Skeletal muscle tissue (tissue), 3 donors: ENCODE measurements at regions not wholly inside any gene's neighbourhood (a gene's known extent, or its start where the extent isn't known, plus 50 kb on each side); places are given as distances from the start of the nearest gene placed in this dataset.

Experiments
- H3K27ac ChIP-seq: one replicate; pipeline ENCODE4 v1.7.0; 2013; ENCODE audit warnings: mild to moderate bottlenecking, low read depth, low read length, inconsistent platforms
- H3K27me3 ChIP-seq, 3 donors: one replicate each; pipeline ENCODE4 v1.7.0; 2013; ENCODE audit warnings: low read length in 3 of 3; ENCODE audit not compliant: control insufficient read depth in 3 of 3, insufficient read depth in 3 of 3
- H3K36me3 ChIP-seq, 3 donors: one replicate each; pipeline ENCODE4 v1.7.0; 2013; ENCODE audit warnings: low read length in 3 of 3; ENCODE audit not compliant: control insufficient read depth in 3 of 3, insufficient read depth in 3 of 3
- H3K4me1 ChIP-seq, 3 donors: one replicate each; pipeline ENCODE4 v1.7.0; 2013; ENCODE audit warnings: low read length in 3 of 3, mild to moderate bottlenecking in 3 of 3; ENCODE audit not compliant: control insufficient read depth in 3 of 3, insufficient read depth in 3 of 3
- H3K4me3 ChIP-seq, 3 donors: one replicate each; pipeline ENCODE4 v1.7.0; 2013; ENCODE audit warnings: low read length in 3 of 3
- H3K9ac ChIP-seq, 3 donors: one replicate each; pipeline ENCODE4 v1.7.0; 2013; ENCODE audit warnings: low read length in 3 of 3, mild to moderate bottlenecking in 3 of 3, moderate library complexity in 2 of 3, low read depth in 1 of 3
- H3K9me3 ChIP-seq, 3 donors: one replicate each; pipeline ENCODE4 v1.7.0; 2013; ENCODE audit warnings: low read length in 3 of 3; ENCODE audit not compliant: control insufficient read depth in 3 of 3
- donor health status: Osteomylitis.

DNA sequence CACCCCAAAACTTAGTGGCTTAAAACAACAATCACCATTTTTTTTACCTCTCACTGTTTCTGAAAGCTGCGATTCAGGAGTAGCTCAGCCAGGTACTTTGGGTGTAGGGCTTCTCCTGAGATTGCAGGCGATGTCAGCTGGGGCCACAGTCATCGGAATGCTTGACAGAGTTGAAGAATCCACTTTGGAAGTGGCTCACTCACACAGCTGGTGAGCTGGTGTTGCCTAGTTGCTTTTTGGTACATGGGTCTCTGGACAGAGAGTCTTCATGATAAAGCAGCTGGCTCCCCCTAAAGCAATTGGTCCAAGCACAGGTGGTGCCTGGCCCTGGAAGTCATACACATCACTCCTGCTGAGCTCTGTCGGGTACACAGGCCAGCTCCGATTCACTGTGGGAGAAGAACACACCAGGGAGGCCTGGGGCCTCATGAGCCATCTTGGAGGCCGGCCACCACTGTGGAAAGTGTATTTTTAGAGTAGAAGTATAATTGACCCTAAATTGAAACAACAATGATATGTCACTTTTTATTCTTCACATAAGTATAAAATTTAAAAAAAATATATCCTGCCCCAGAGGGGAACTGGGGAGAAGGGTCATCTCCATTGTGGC is 75.2 kb upstream of the GALNT2 start:
- H3K4me3 ChIP-seq = no peak overlapping the region
- H3K9ac ChIP-seq = no peak overlapping the region
- peaks cover 8 to 28% (median 13%) of the 10 kb centered on the region in 3 donors for H3K4me1 ChIP-seq
- H3K9me3 ChIP-seq = no peaks in the 10 kb centered on the region
- H3K36me3 ChIP-seq = no peaks in the 10 kb centered on the region
- H3K27ac ChIP-seq = no peak overlapping the region
- peaks cover 0 to 3% (median 0%) of the 10 kb centered on the region in 3 donors for H3K27me3 ChIP-seq

DNA sequence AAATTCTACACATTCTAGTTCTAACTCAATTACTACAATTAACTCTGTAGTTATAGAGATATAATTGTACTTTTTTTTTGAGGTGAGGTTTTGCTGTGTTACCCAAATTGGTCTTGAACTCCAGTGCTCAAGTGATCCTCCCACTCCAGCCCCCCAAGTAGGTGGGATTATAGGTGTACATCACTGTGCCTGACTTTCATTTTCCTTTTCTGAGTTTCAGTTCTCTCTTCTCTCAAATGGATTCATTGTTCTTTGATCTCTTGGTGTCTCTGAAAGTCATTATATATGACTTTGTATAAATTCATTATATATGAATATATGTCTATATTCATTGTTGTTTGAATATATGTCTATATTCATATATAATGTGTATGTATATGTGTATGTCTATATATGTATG is 74.0 kb upstream of the GALNT2 start:
- H3K4me3 ChIP-seq = no peak overlapping the region
- H3K36me3 ChIP-seq = no peaks in the 10 kb centered on the region
- no peak overlapping the region for H3K9ac ChIP-seq
- no peak overlapping the region for H3K27ac ChIP-seq
- peaks cover 8 to 23% (median 13%) of the 10 kb centered on the region in 3 donors for H3K4me1 ChIP-seq
- H3K9me3 ChIP-seq = no peaks in the 10 kb centered on the region
- peaks cover 0 to 3% (median 0%) of the 10 kb centered on the region in 3 donors for H3K27me3 ChIP-seq

DNA sequence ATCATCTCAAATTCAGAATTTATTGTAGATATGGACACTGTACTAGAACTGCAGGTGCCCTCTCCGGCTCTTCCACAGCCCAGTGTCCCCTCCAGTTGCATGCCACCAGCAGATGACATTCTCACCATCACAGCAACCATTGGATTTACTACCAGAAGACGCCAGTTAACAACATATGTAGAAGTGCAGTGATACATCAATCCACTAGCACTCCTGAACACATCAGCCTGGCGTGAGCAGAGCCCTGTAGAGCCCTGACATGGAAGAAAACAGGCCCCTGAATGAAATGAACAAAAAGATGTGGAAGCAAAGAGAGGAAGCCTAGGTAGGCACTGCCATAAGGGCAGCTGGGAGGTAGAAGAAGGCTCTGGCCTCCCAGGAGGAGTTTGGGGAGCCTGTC is 73.1 kb upstream of the GALNT2 start:
- Histone ChIP-seq H3K27ac (no peak overlapping the region), H3K4me1 (peaks cover 8 to 17% (median 13%) of the 10 kb centered on the region in 3 donors), H3K27me3 (peaks cover 0 to 3% (median 0%) of the 10 kb centered on the region in 3 donors)

DNA sequence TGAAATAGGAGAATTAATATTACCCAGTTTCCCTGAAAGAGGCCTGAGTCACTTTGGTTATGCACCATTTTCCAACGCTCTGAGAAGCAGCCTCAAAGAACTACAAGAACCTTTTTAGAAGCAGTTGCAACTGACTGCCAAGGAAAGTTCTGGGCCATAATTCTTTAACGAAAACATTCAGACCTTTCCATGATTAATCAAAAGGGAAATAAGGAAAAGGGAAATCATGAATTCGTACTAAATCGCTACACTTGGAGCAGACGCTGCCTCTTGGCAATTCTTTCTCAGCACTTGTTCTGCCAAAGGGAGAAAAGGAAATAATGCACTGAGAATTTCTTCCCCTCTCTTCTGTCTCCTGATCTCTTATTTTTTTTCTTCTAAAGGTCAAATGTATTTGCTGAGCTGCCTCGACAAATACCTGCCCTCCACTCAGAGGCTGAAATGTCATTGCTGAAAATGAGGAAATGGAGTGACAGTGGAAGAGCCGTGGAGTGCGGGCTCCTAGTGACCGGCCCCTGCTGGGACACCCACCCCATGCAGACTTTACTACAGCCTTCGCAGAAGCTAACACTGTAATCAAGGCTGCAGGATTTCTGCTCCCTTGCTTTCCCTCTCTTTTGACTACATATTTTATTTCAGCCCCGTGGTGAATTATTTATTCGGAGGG is 67.9 kb upstream of the GALNT2 start:
- H3K4me1 ChIP-seq = peaks cover 10 to 19% (median 12%) of the 10 kb centered on the region in 3 donors
- peak overlapping the region; percentile 49 for H3K27ac ChIP-seq
- H3K9me3 ChIP-seq = no peaks in the 10 kb centered on the region
- H3K9ac ChIP-seq = no peak overlapping the region
- no peaks in the 10 kb centered on the region for H3K27me3 ChIP-seq
- no peaks in the 10 kb centered on the region for H3K36me3 ChIP-seq
- no peak overlapping the region for H3K4me3 ChIP-seq

More for the DNA sequence above, 73.1 kb upstream of the GALNT2 start:
- Histone ChIP-seq H3K4me3 (no peak overlapping the region), H3K9me3 (no peaks in the 10 kb centered on the region), H3K9ac (no peak overlapping the region), H3K36me3 (no peaks in the 10 kb centered on the region)

DNA sequence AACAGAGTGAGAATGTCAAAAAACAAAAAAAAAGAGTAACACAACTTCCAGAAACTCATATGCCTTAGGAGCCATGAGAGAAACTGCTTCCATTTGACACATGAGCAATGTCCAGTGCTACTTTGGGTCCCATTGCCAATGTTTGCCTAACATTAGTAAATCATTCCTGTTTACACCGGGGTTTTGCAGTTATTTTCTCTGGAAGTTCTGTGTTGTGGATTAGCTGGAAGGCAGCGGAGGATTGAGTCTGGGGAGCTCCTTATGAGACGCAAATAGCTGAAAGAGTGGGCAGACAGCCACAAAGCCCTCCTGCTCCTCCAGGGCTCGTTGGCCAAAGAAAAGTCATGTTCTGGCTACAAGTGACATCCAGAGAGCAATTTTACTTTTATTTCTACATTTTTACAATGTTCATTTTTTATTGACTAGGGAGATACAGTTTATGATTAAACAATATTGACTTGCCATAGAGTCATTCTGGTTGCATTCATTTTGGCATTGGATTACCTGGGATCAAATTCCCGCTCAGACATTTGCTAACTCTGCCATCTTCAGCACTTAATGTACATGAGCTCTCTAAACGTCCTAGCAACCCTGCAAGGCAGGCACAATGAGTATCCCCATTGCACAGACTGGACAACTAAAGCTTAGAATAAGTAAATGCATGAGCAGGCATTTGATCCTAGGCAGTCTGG is 66.4 kb upstream of the GALNT2 start:
- no peaks in the 10 kb centered on the region for H3K27me3 ChIP-seq
- no peak overlapping the region for H3K9ac ChIP-seq
- no peaks in the 10 kb centered on the region for H3K9me3 ChIP-seq
- peaks cover 8 to 19% (median 10%) of the 10 kb centered on the region in 3 donors for H3K4me1 ChIP-seq
- peak overlapping the region; percentile 49 for H3K27ac ChIP-seq
- no peak overlapping the region for H3K4me3 ChIP-seq
- no peaks in the 10 kb centered on the region for H3K36me3 ChIP-seq

DNA sequence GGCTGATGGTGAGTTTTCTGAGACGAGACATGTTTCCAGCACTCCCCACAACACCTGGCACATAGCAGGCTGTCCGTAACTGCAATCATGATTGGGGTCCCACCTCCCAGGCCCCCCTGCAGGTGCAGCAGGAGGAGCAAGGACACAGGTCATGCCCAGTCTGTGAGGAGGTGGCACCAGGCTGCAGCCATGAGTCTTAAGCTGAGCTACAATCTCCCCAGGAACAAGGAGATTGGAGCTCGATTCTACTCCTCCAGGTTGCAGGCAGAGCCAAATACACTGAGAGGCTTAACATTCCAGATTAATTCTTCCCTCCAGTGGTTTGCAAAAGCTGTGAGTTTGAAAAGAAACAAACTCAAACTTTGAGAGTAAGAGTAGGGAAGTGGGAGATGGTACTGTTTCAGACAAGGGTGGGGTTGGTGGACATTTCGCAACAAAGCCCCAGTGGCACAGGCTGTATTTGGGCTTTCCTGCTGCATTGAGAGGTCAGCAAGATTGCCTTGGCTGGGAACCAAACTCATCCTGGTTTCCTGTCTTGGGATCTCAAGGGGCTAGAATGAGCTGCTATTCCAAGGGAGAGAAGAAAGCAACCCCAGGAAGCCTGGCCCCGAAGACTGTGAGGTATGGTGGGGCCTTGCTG is 64.8 kb upstream of the GALNT2 start:
- no peaks in the 10 kb centered on the region for H3K9me3 ChIP-seq
- H3K27ac ChIP-seq = no peak overlapping the region
- peaks cover 8 to 19% (median 10%) of the 10 kb centered on the region in 3 donors for H3K4me1 ChIP-seq
- no peaks in the 10 kb centered on the region for H3K36me3 ChIP-seq
- no peaks in the 10 kb centered on the region for H3K27me3 ChIP-seq
- no peak overlapping the region for H3K4me3 ChIP-seq
- H3K9ac ChIP-seq = no peak overlapping the region

DNA sequence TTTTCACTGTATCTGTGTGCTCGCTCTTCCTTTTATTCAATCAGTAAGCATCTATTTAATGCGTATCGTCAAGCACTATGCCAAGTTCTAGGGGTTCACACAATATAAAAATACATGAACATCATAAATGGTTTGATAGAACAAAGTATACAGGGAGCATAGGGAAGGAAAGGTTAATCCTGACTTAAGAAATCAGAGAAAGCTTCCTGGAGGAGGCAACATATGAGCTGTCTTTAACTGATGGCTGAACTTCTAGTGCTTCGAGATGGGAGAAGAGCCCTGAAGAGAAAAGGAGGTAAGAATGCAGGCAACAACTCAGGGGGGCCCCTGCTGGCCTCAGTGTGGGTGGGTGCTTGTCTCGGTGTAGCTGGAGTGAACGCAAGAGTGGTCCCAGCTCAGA is 63.6 kb upstream of the GALNT2 start:
- Histone ChIP-seq H3K4me3 (no peak overlapping the region), H3K27ac (no peak overlapping the region), H3K9me3 (no peaks in the 10 kb centered on the region), H3K9ac (no peak overlapping the region), H3K36me3 (no peaks in the 10 kb centered on the region), H3K4me1 (peaks cover 8 to 19% (median 10%) of the 10 kb centered on the region in 3 donors), H3K27me3 (no peaks in the 10 kb centered on the region)

DNA sequence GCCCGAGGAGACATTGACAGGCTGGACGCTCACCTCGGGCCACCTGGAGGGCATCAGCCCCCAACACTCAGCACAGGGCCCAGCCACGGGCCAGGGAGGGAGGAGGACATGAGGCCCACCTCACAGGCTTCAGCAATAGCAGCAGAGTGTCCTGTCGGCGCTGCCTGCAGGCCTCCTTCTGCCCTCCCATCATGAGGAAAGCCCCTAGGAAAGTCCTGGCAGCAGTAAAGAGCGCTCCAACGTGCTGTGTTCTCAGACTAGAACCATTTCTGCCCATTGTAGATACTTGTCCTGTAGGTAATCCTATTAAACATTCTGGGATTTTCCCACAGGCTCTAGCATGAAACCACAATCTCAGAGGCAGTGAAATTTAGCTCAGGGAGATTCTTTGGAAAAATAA is 62.0 kb upstream of the GALNT2 start:
- H3K27ac ChIP-seq = no peak overlapping the region
- no peaks in the 10 kb centered on the region for H3K27me3 ChIP-seq
- H3K9ac ChIP-seq = no peak overlapping the region
- H3K4me1 ChIP-seq = peaks cover 3 to 19% (median 10%) of the 10 kb centered on the region in 3 donors
- H3K36me3 ChIP-seq = no peaks in the 10 kb centered on the region
- no peaks in the 10 kb centered on the region for H3K9me3 ChIP-seq
- no peak overlapping the region for H3K4me3 ChIP-seq

DNA sequence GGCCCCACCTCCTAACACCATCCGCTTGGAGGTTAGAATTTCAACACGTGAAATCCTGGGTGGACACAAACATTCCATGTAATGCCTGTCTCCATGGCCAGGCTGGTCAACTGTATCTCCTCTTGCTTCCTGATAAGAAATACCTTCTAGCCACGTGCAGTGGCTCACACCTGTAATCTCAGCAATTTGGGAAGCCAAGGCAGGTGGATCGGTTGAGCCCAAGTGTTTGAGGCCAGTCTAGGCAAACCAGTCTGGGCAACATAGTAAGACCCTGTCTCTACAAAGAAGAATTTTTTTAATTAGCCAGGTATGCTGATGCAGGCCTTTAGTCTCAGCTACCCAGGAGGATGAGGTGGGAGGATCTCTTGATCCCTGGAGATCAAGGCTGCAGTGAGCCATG is 58.3 kb upstream of the GALNT2 start:
- H3K36me3 ChIP-seq = no peaks in the 10 kb centered on the region
- H3K9ac ChIP-seq = no peak overlapping the region
- no peaks in the 10 kb centered on the region for H3K9me3 ChIP-seq
- no peaks in the 10 kb centered on the region for H3K27me3 ChIP-seq
- H3K4me3 ChIP-seq = no peak overlapping the region
- no peak overlapping the region for H3K27ac ChIP-seq
- H3K4me1 ChIP-seq = peaks cover 16 to 23% (median 18%) of the 10 kb centered on the region in 3 donors
